GM12878 (cell line): ENCODE measurements at regions not wholly inside any gene's neighbourhood (a gene's known extent, or its start where the extent isn't known, plus 50 kb on each side); places are given as distances from the start of the nearest gene placed in this dataset.

ENCODE experiments used
- BHLHE40 ChIP-seq, 2 experiments: fragments of 450-650 bp in 1 of 2; IDR thresholded peaks; 2 replicates each; pipeline ENCODE4 v1.6.1; 2011 to 2017; ENCODE audit warnings: low read depth in 2 of 2, borderline replicate concordance in 1 of 2, improper control_type of control experiment in 1 of 2, low read length in 1 of 2, mild to moderate bottlenecking in 1 of 2
- EED ChIP-seq: sonication (generic); IDR thresholded peaks from 2 replicates; pipeline ENCODE4 v1.6.1; 2016; ENCODE audit warnings: antibody characterized with exemption, low read depth
- IKZF1 ChIP-seq: fragments of 450-650 bp; conservative IDR thresholded peaks from 2 replicates; pipeline ENCODE4 v1.6.1; 2017; ENCODE audit warnings: antibody characterized with exemption, mild to moderate bottlenecking
- IKZF2 ChIP-seq, 2 experiments: fragments of 450-650 bp; IDR thresholded peaks; 2 replicates each; pipeline ENCODE4 v1.6.1; 2017; ENCODE audit warnings: mild to moderate bottlenecking in 2 of 2, moderate library complexity in 2 of 2
- MEF2A ChIP-seq: IDR thresholded peaks from 2 replicates; pipeline ENCODE4 v1.6.1; 2011; ENCODE audit warnings: low read depth, mild to moderate bottlenecking, low read length, moderate library complexity; ENCODE audit not compliant: insufficient read depth
- MEF2B ChIP-seq: fragments of 450-650 bp; IDR thresholded peaks from 2 replicates; pipeline ENCODE4 v1.6.1; 2018; ENCODE audit warnings: mild to moderate bottlenecking, moderate library complexity; ENCODE audit not compliant: partially characterized antibody, poor library complexity, severe bottlenecking
- MTA2 ChIP-seq: fragments of 450-650 bp; IDR thresholded peaks from 2 replicates; pipeline ENCODE4 v1.6.1; 2016; ENCODE audit warnings: low read depth, mild to moderate bottlenecking, moderate library complexity
- MTA3 ChIP-seq: IDR thresholded peaks from 2 replicates; pipeline ENCODE4 v1.6.1; 2012; ENCODE audit warnings: low read length, inconsistent platforms, borderline replicate concordance
- NFIC ChIP-seq: IDR thresholded peaks from 2 replicates; pipeline ENCODE4 v1.6.1; 2012; ENCODE audit warnings: low read depth, mild to moderate bottlenecking, inconsistent platforms, low read length, moderate library complexity
- NR2F1 ChIP-seq: fragments of 450-650 bp; conservative IDR thresholded peaks from 2 replicates; pipeline ENCODE4 v1.6.1; 2017; ENCODE audit warnings: mild to moderate bottlenecking
- PAX5 ChIP-seq: IDR thresholded peaks from 2 replicates; pipeline ENCODE4 v1.6.1; 2011; ENCODE audit warnings: low read depth, low read length, borderline replicate concordance
- RAD51 ChIP-seq: fragments of 450-650 bp; IDR thresholded peaks from 2 replicates; pipeline ENCODE4 v1.6.1; 2016; ENCODE audit warnings: moderate library complexity, mild to moderate bottlenecking, inconsistent platforms
- RCOR1 ChIP-seq: conservative IDR thresholded peaks from 2 replicates; pipeline ENCODE4 v1.6.1; 2012; ENCODE audit warnings: low read depth, low read length, improper control_type of control experiment
- RUNX3 ChIP-seq: IDR thresholded peaks from 2 replicates; pipeline ENCODE4 v1.6.1; 2012; ENCODE audit warnings: low read length, inconsistent platforms
- TBL1XR1 ChIP-seq: IDR thresholded peaks from 2 replicates; pipeline ENCODE4 v1.6.1; 2012; ENCODE audit warnings: low read depth, low read length, improper control_type of control experiment
- ZNF207 ChIP-seq: fragments of 450-650 bp; IDR thresholded peaks from 2 replicates; pipeline ENCODE4 v1.6.1; 2014; ENCODE audit warnings: antibody characterized with exemption, mild to moderate bottlenecking, borderline replicate concordance
- ZNF622 ChIP-seq: fragments of 450-650 bp; IDR thresholded peaks from 2 replicates; pipeline ENCODE4 v1.6.1; 2017; ENCODE audit warnings: mild to moderate bottlenecking, inconsistent platforms
- TF ChIP-seq, protein P1 (sequence below): fragments of 450-650 bp; IDR thresholded peaks from 2 replicates; pipeline ENCODE4 v1.6.1; 2016; ENCODE audit warnings: mild to moderate bottlenecking, moderate library complexity, borderline replicate concordance
- TF ChIP-seq, protein P2 (sequence below): fragments of 150-350 bp; IDR thresholded peaks from 2 replicates; pipeline ENCODE4 v1.6.1; 2014; ENCODE audit warnings: mild to moderate bottlenecking, low read depth, low read length

DNA sequence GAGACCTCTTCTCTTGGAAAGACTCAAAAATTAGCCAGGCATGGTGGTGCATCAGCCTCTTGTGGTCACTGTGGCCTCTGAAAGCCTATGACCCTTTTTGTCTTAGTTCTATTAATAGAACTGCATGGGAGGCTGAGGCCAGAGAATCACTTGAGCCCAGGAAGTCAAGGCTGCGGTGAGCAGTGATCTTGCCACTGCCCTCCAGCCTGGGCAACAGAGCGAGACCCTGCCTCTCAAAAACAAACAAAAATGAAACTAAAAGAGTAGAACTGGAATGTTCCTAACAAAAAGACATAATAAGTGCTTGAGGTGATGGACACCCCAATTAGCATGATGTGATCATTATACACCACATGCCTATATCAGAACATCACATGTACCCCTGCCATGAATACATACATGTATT is 197.0 kb upstream of the EEA1 start (continued):
- TF ChIP-seq IKZF1 (0 out of 2 replicates have a peak, but pooled peaks have one; percentile 40), TBL1XR1 (0 out of 2 replicates have a peak, but pooled peaks have one; percentile 24), IKZF2 (IDR thresholded peaks at IDR 0.05) (peak; percentile 30 to 62; a peak in 1 of 4 replicates), RAD51 (peak; percentile 7; the same call in 1 of the 2 replicates), MTA2 (0 out of 2 replicates have a peak, but pooled peaks have one; percentile 25), RCOR1 (no peak), NR2F1 (0 out of 2 replicates have a peak, but pooled peaks have one; percentile 51), PAX5 (peak; percentile 71; the same call in 1 of the 2 replicates), MEF2A (peak; percentile 94), EED (peak; percentile 90), MEF2B (peak; percentile 57), ZNF622 (no peak), ZNF207 (no peak), MTA3 (peak; percentile 51; the same call in 1 of the 2 replicates), NFIC (peak; percentile 81), BHLHE40 (IDR thresholded peaks at IDR 0.05; ENCODE audit: borderline replicate concordance in 1 of 2, low read depth in 2 of 2, low read length in 1 of 2) (0 out of 4 replicates have a peak, but pooled peaks of 1 of the 2 experiments have one; percentile 11), RUNX3 (peak; percentile 94)
- TF ChIP-seq, protein P1, sequence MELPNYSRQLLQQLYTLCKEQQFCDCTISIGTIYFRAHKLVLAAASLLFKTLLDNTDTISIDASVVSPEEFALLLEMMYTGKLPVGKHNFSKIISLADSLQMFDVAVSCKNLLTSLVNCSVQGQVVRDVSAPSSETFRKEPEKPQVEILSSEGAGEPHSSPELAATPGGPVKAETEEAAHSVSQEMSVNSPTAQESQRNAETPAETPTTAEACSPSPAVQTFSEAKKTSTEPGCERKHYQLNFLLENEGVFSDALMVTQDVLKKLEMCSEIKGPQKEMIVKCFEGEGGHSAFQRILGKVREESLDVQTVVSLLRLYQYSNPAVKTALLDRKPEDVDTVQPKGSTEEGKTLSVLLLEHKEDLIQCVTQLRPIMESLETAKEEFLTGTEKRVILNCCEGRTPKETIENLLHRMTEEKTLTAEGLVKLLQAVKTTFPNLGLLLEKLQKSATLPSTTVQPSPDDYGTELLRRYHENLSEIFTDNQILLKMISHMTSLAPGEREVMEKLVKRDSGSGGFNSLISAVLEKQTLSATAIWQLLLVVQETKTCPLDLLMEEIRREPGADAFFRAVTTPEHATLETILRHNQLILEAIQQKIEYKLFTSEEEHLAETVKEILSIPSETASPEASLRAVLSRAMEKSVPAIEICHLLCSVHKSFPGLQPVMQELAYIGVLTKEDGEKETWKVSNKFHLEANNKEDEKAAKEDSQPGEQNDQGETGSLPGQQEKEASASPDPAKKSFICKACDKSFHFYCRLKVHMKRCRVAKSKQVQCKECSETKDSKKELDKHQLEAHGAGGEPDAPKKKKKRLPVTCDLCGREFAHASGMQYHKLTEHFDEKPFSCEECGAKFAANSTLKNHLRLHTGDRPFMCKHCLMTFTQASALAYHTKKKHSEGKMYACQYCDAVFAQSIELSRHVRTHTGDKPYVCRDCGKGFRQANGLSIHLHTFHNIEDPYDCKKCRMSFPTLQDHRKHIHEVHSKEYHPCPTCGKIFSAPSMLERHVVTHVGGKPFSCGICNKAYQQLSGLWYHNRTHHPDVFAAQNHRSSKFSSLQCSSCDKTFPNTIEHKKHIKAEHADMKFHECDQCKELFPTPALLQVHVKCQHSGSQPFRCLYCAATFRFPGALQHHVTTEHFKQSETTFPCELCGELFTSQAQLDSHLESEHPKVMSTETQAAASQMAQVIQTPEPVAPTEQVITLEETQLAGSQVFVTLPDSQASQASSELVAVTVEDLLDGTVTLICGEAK = no peak
- TF ChIP-seq, protein P2, sequence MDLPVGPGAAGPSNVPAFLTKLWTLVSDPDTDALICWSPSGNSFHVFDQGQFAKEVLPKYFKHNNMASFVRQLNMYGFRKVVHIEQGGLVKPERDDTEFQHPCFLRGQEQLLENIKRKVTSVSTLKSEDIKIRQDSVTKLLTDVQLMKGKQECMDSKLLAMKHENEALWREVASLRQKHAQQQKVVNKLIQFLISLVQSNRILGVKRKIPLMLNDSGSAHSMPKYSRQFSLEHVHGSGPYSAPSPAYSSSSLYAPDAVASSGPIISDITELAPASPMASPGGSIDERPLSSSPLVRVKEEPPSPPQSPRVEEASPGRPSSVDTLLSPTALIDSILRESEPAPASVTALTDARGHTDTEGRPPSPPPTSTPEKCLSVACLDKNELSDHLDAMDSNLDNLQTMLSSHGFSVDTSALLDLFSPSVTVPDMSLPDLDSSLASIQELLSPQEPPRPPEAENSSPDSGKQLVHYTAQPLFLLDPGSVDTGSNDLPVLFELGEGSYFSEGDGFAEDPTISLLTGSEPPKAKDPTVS = no peak
